Neural cell (in vitro differentiated cells): ENCODE measurements at regions not wholly inside any gene's neighbourhood (a gene's known extent, or its start where the extent isn't known, plus 50 kb on each side); places are given as distances from the start of the nearest gene placed in this dataset.

Experiments used
- CTCF ChIP-seq: fragments of 450-650 bp; IDR thresholded peaks from 2 replicates; pipeline ENCODE4 v1.5.1; 2014; ENCODE audit warnings: antibody characterized with exemption, mild to moderate bottlenecking, moderate library complexity; ENCODE audit not compliant: poor library complexity, severe bottlenecking
- EZH2 ChIP-seq: fragments of 200-600, 300-800 bp; shearing (Covaris generic), sonication (generic); IDR thresholded peaks from 2 replicates; pipeline ENCODE4 v1.6.1; 2014; ENCODE audit warnings: antibody characterized with exemption, low read length, borderline replicate concordance, mild to moderate bottlenecking; ENCODE audit not compliant: insufficient read depth, poor library complexity, severe bottlenecking
- POLR2AphosphoS5 ChIP-seq: IDR thresholded peaks from 2 replicates; pipeline ENCODE4 v1.6.1; 2012
- TAF1 ChIP-seq: IDR thresholded peaks from 2 replicates; pipeline ENCODE4 v1.6.1; 2012; ENCODE audit warnings: low read depth

- TF ChIP-seq EZH2 (no peak), POLR2AphosphoS5 (no peak), CTCF (no peak), TAF1 (no peak)
Measured at GRCh38 chr20:55211481-55211880, 736.1 kb downstream of the DOK5 start.
